ENCODE measurements at regions not wholly inside any gene's neighbourhood (a gene's known extent, or its start where the extent isn't known, plus 50 kb on each side); places are given as distances from the start of the nearest gene placed in this dataset.

- no peak for TF ChIP-seq CTCF (optimal IDR thresholded peaks at IDR 0.05 in 1 of 3, IDR thresholded peaks at IDR 0.05 in 1 of 3, conservative IDR thresholded peaks at IDR 0.05 in 1 of 3; ENCODE audit: extremely low read depth in 1 of 3, insufficient read depth in 2 of 3, low read length in 3 of 3)
- no peak for TF ChIP-seq EZH2 (IDR thresholded peaks at IDR 0.05; ENCODE audit: low read length)
Measured at GRCh38 chr17:70934231-70934630, 764.9 kb downstream of the KCNJ2 start.

Data from keratinocyte (primary cell).